Anterior cingulate cortex (tissue), 58 donors: ENCODE measurements at regions not wholly inside any gene's neighbourhood (a gene's known extent, or its start where the extent isn't known, plus 50 kb on each side); places are given as distances from the start of the nearest gene placed in this dataset.

Experiments
- DNase-seq, 58 donors: peaks; one replicate each; lab custom pipeline; 2025; lab: John Stamatoyannopoulos, UW

- DNase-seq = no peak
Measured at GRCh38 chr4:41423117-41423516, 114.8 kb upstream of the LIMCH1 start.

GRCh38 chr4:41424522-41424921, 113.4 kb upstream of the LIMCH1 start:
- no peak for DNase-seq

GRCh38 chr4:41425650-41426049, 112.3 kb upstream of the LIMCH1 start:
- DNase-seq = no peak

- no peak for DNase-seq
Measured at GRCh38 chr4:41426539-41426938, 111.4 kb upstream of the LIMCH1 start.

- no peak for DNase-seq
Measured at GRCh38 chr4:41427306-41427882, 110.6 kb upstream of the LIMCH1 start.

GRCh38 chr4:41427931-41428600, 109.9 kb upstream of the LIMCH1 start:
- DNase-seq = no peak

GRCh38 chr4:41428601-41429279, 109.2 kb upstream of the LIMCH1 start:
- peak in 2 of 58 donors; percentile 36 to 41 for DNase-seq

GRCh38 chr4:41429280-41429669, 108.7 kb upstream of the LIMCH1 start:
- DNase-seq = no peak

GRCh38 chr4:41430792-41431191, 107.2 kb upstream of the LIMCH1 start:
- no peak for DNase-seq

- no peak for DNase-seq
Measured at GRCh38 chr4:41431276-41431675, 106.7 kb upstream of the LIMCH1 start.

- DNase-seq = no peak
Measured at GRCh38 chr4:41432219-41432618, 105.7 kb upstream of the LIMCH1 start.

GRCh38 chr4:41432881-41433280, 105.1 kb upstream of the LIMCH1 start:
- peak in 2 of 58 donors; percentile 36 to 62 for DNase-seq

- DNase-seq = no peak
Measured at GRCh38 chr4:41433361-41433760, 104.6 kb upstream of the LIMCH1 start.

- DNase-seq = no peak
Measured at GRCh38 chr4:41435510-41435909, 102.4 kb upstream of the LIMCH1 start.

GRCh38 chr4:41436419-41436818, 101.5 kb upstream of the LIMCH1 start:
- no peak for DNase-seq

- peak in 1 of 58 donors; percentile 14 for DNase-seq
Measured at GRCh38 chr4:41437111-41437536, 100.8 kb upstream of the LIMCH1 start.

GRCh38 chr4:41438931-41439297, 99.0 kb upstream of the LIMCH1 start:
- DNase-seq = peak in 3 of 58 donors; percentile 3 to 42 (median 9)

- no peak for DNase-seq
Measured at GRCh38 chr4:41442810-41443209, 95.1 kb upstream of the LIMCH1 start.

- DNase-seq = peak in 1 of 58 donors; percentile 26
Measured at GRCh38 chr4:41443340-41444079, 94.4 kb upstream of the LIMCH1 start.

GRCh38 chr4:41446391-41446790, 91.6 kb upstream of the LIMCH1 start:
- DNase-seq = no peak
